H9 (cell line): ENCODE measurements at regions not wholly inside any gene's neighbourhood (a gene's known extent, or its start where the extent isn't known, plus 50 kb on each side); places are given as distances from the start of the nearest gene placed in this dataset.

Source experiments
- DNase-seq: peaks from one replicate; pipeline ENCODE4 v3.0.0-alpha.2; 2017
- H2AFZ ChIP-seq: one replicate; pipeline ENCODE4 v1.6.1; 2013; ENCODE audit warnings: mild to moderate bottlenecking, low read length, control low read depth, moderate library complexity
- H2AK5ac ChIP-seq: 2 replicates; pipeline ENCODE4 v1.6.1; 2013; ENCODE audit warnings: low read length, control low read depth, mixed read lengths; ENCODE audit not compliant: insufficient read length
- H2BK120ac ChIP-seq: one replicate; pipeline ENCODE4 v1.6.1; 2013; ENCODE audit warnings: low read depth, mild to moderate bottlenecking, low read length, control low read depth, inconsistent platforms; ENCODE audit not compliant: poor library complexity, severe bottlenecking
- H2BK12ac ChIP-seq: 2 replicates; pipeline ENCODE4 v1.6.1; 2013; ENCODE audit warnings: low read length, control low read depth, mixed read lengths, low read depth; ENCODE audit not compliant: insufficient read length
- H2BK15ac ChIP-seq: 2 replicates; pipeline ENCODE4 v1.6.1; 2013; ENCODE audit warnings: low read depth, low read length, control low read depth
- H2BK20ac ChIP-seq: one replicate; pipeline ENCODE4 v1.6.1; 2013; ENCODE audit warnings: low read depth, mild to moderate bottlenecking, low read length, control low read depth, inconsistent platforms; ENCODE audit not compliant: poor library complexity, severe bottlenecking
- H2BK5ac ChIP-seq: 2 replicates; pipeline ENCODE4 v1.6.1; 2013; ENCODE audit warnings: low read length, control low read depth, mixed read lengths; ENCODE audit not compliant: insufficient read length
- H3K14ac ChIP-seq: 2 replicates; pipeline ENCODE4 v1.6.1; 2013; ENCODE audit warnings: low read length, control low read depth; ENCODE audit not compliant: insufficient read depth
- H3K18ac ChIP-seq: 2 replicates; pipeline ENCODE4 v1.6.1; 2013; ENCODE audit warnings: low read depth, mild to moderate bottlenecking, mixed read lengths, low read length, control low read depth; ENCODE audit not compliant: insufficient read length
- H3K23ac ChIP-seq: 2 replicates; pipeline ENCODE4 v1.6.1; 2013; ENCODE audit warnings: low read length, control low read depth, mixed read lengths, low read depth; ENCODE audit not compliant: insufficient read length
- H3K23me2 ChIP-seq: 2 replicates; pipeline ENCODE4 v1.6.1; 2013; ENCODE audit warnings: low read depth, mild to moderate bottlenecking, mixed read lengths, low read length, control low read depth; ENCODE audit not compliant: insufficient read length, poor library complexity, severe bottlenecking
- H3K27ac ChIP-seq: 2 replicates; pipeline ENCODE4 v1.5.1; 2013; ENCODE audit warnings: low read length, control low read depth, mixed read lengths, low read depth; ENCODE audit not compliant: insufficient read length
- H3K27me3 ChIP-seq: 2 replicates; pipeline ENCODE4 v1.6.1; 2013; ENCODE audit warnings: low read length, control low read depth, inconsistent platforms; ENCODE audit not compliant: insufficient read depth
- H3K4ac ChIP-seq: 2 replicates; pipeline ENCODE4 v1.6.1; 2013; ENCODE audit warnings: low read depth, mild to moderate bottlenecking, control low read depth, inconsistent platforms, low read length, moderate library complexity
- H3K4me1 ChIP-seq: 2 replicates; pipeline ENCODE4 v1.6.1; 2013; ENCODE audit warnings: low read length, control low read depth, inconsistent platforms; ENCODE audit not compliant: insufficient read depth
- H3K4me2 ChIP-seq: 2 replicates; pipeline ENCODE4 v1.6.1; 2013; ENCODE audit warnings: low read length, control low read depth, mixed read lengths; ENCODE audit not compliant: insufficient read length, insufficient read depth
- H3K56ac ChIP-seq: 2 replicates; pipeline ENCODE4 v1.6.1; 2013; ENCODE audit warnings: low read depth, mild to moderate bottlenecking, mixed read lengths, low read length, control low read depth; ENCODE audit not compliant: insufficient read length
- H3K79me1 ChIP-seq: 2 replicates; pipeline ENCODE4 v1.6.1; 2013; ENCODE audit warnings: low read depth, mild to moderate bottlenecking, moderate library complexity, low read length, control low read depth, inconsistent platforms; ENCODE audit not compliant: insufficient read depth, poor library complexity, severe bottlenecking
- H3K79me2 ChIP-seq: 2 replicates; pipeline ENCODE4 v1.6.1; 2013; ENCODE audit warnings: low read length, control low read depth, inconsistent platforms; ENCODE audit not compliant: insufficient read depth
- H3K9ac ChIP-seq: 2 replicates; pipeline ENCODE4 v1.6.1; 2013; ENCODE audit warnings: low read length, control low read depth, mixed read lengths; ENCODE audit not compliant: insufficient read length; ENCODE audit errors: extremely low read depth
- H3K9me3 ChIP-seq: one replicate; pipeline ENCODE4 v1.6.1; 2013; ENCODE audit warnings: low read depth, low read length, inconsistent platforms; ENCODE audit not compliant: control insufficient read depth
- H3T11ph ChIP-seq: one replicate; pipeline ENCODE4 v1.6.1; 2013; ENCODE audit warnings: mild to moderate bottlenecking, low read length, control low read depth, inconsistent platforms
- H4K20me1 ChIP-seq: one replicate; pipeline ENCODE4 v1.6.1; 2013; ENCODE audit not compliant: control insufficient read depth, insufficient read length, insufficient read depth
- H4K5ac ChIP-seq: 2 replicates; pipeline ENCODE4 v1.6.1; 2013; ENCODE audit warnings: low read depth, mild to moderate bottlenecking, mixed read lengths, low read length, control low read depth; ENCODE audit not compliant: insufficient read length
- H4K8ac ChIP-seq: replicated peaks from 2 replicates; pipeline ENCODE4 v1.6.1; 2013; ENCODE audit warnings: low read length, control low read depth, mixed read lengths, low read depth; ENCODE audit not compliant: insufficient read length
- H4K91ac ChIP-seq: 2 replicates; pipeline ENCODE4 v1.6.1; 2013; ENCODE audit warnings: low read depth, mild to moderate bottlenecking, moderate library complexity, mixed read lengths, low read length, control low read depth; ENCODE audit not compliant: insufficient read length
- H3K27ac Mint-ChIP-seq, 3 experiments: 2 replicates in 2 of 3; 3 replicates in 1 of 3; pipeline ENCODE4 v1.8.0; 2020 to 2021; ENCODE audit warnings: mixed read lengths in 3 of 3, mild to moderate bottlenecking in 1 of 3, moderate library complexity in 1 of 3
- H3K27me3 Mint-ChIP-seq: 2 replicates; pipeline ENCODE4 v1.8.0; 2021; ENCODE audit warnings: low read depth, mild to moderate bottlenecking, moderate library complexity, mixed read lengths
- H3K36me3 Mint-ChIP-seq, 3 experiments: 2 replicates in 2 of 3; 3 replicates in 1 of 3; pipeline ENCODE4 v1.8.0; 2020 to 2021; ENCODE audit warnings: low read depth in 3 of 3, mixed read lengths in 3 of 3; ENCODE audit not compliant: insufficient read depth in 1 of 3
- H3K4me1 Mint-ChIP-seq, 2 experiments: 2 replicates each; pipeline ENCODE4 v1.8.0; 2020; ENCODE audit warnings: mixed read lengths in 2 of 2
- H3K4me3 Mint-ChIP-seq, 2 experiments: 2 replicates in 1 of 2; 3 replicates in 1 of 2; pipeline ENCODE4 v1.8.0; 2020 to 2021; ENCODE audit warnings: mild to moderate bottlenecking in 2 of 2, mixed read lengths in 2 of 2, moderate library complexity in 1 of 2
- H3K9me3 Mint-ChIP-seq, 2 experiments: 2 replicates in 1 of 2; 3 replicates in 1 of 2; pipeline ENCODE4 v1.8.0; 2020; ENCODE audit warnings: mild to moderate bottlenecking in 2 of 2, mixed read lengths in 2 of 2, moderate library complexity in 1 of 2
- WGBS: extraction: QIAGEN DNeasy Blood & Tissue Kit; methylation state at CpG from one replicate; pipeline ENCODE4 v1.1.7; 2013; ENCODE audit warnings: missing lambda C conversion rate, low lambda C conversion rate, mixed read lengths; ENCODE audit not compliant: insufficient read length; ENCODE audit errors: extremely low coverage; 5-methylcytosine and 5-hydroxymethylcytosine counted together
- TF ChIP-seq, protein P1 (sequence below): fragments of 200-600 bp; sonication (generic); conservative IDR thresholded peaks from 3 replicates; pipeline ENCODE4 v1.8.0; 2021; ENCODE audit warnings: antibody characterized with exemption, mild to moderate bottlenecking

DNA sequence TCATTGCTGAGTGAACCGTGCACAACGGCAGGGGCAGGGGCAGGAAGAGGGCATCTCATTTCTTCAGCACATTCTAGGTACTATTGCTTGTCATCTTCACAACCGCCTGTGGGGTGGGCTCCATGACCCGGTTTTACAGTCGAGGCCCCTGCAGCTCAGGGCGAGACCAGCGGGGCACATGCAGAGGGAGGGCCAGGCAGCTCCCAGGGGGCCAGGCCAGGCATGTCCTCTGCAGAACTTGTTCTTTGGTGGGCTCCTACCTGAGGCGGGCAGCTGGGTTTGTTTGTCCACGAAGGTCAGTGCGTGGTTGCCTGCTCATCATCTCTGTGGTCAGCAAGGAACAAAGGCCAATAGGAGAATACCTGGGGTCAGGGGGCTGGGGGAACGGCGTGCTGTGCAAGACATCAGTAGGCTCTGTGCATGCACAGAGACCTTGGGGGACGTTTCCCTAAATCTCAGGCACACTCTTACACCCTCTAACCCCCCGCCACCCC is 75.1 kb upstream of the LEP start:
- peak overlapping the region; percentile 77 for H3K4me2 ChIP-seq
- no peak overlapping the region for H2BK12ac ChIP-seq
- H3K18ac ChIP-seq, result no peak overlapping the region
- no peak overlapping the region for H3K4ac ChIP-seq
- H3T11ph ChIP-seq, result no peak overlapping the region
- H3K27ac ChIP-seq, result no peak overlapping the region
- H2BK5ac ChIP-seq, result no peak overlapping the region
- peaks cover 4% of the 10 kb centered on the region; the same call in 1 of the 2 replicates for H3K4me1 ChIP-seq
- H4K8ac ChIP-seq, result no peak overlapping the region
- Mint-ChIP-seq H3K27ac (no peak overlapping the region), H3K27me3 (peaks cover 98% of the 10 kb centered on the region), H3K9me3 (no peaks in the 10 kb centered on the region; a peak in 1 of 5 replicates), H3K36me3 (no peaks in the 10 kb centered on the region), H3K4me1 (peaks cover 24 to 32% of the 10 kb centered on the region in 2 experiments), H3K4me3 (peak overlapping the region; percentile 60 to 86)
- H4K20me1 ChIP-seq, result no peaks in the 10 kb centered on the region
- peaks cover 42% of the 10 kb centered on the region; the same call in 1 of the 2 replicates for H3K27me3 ChIP-seq
- no peak overlapping the region for H3K14ac ChIP-seq
- no peak overlapping the region for H4K5ac ChIP-seq
- H2BK120ac ChIP-seq, result no peak overlapping the region
- H2AFZ ChIP-seq, result no peak overlapping the region
- no peak overlapping the region for H3K56ac ChIP-seq
- H3K79me1 ChIP-seq, result no peaks in the 10 kb centered on the region
- H3K23ac ChIP-seq, result no peak overlapping the region
- no peaks in the 10 kb centered on the region for H3K9me3 ChIP-seq
- H3K9ac ChIP-seq, result no peak overlapping the region
- H3K79me2 ChIP-seq, result no peaks in the 10 kb centered on the region
- H4K91ac ChIP-seq, result no peak overlapping the region
- H2BK20ac ChIP-seq, result no peak overlapping the region
- TF ChIP-seq, protein P1, sequence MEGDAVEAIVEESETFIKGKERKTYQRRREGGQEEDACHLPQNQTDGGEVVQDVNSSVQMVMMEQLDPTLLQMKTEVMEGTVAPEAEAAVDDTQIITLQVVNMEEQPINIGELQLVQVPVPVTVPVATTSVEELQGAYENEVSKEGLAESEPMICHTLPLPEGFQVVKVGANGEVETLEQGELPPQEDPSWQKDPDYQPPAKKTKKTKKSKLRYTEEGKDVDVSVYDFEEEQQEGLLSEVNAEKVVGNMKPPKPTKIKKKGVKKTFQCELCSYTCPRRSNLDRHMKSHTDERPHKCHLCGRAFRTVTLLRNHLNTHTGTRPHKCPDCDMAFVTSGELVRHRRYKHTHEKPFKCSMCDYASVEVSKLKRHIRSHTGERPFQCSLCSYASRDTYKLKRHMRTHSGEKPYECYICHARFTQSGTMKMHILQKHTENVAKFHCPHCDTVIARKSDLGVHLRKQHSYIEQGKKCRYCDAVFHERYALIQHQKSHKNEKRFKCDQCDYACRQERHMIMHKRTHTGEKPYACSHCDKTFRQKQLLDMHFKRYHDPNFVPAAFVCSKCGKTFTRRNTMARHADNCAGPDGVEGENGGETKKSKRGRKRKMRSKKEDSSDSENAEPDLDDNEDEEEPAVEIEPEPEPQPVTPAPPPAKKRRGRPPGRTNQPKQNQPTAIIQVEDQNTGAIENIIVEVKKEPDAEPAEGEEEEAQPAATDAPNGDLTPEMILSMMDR, result no peak
- H2BK15ac ChIP-seq, result no peak overlapping the region
- H3K23me2 ChIP-seq, result peaks cover 15% of the 10 kb centered on the region
- no CpG with 5 or more reads among the region's 14 CpGs for WGBS
- DNase-seq, result no peak
- no peak overlapping the region for H2AK5ac ChIP-seq
